Gastrocnemius medialis (tissue), 4 donors: ENCODE measurements at regions not wholly inside any gene's neighbourhood (a gene's known extent, or its start where the extent isn't known, plus 50 kb on each side); places are given as distances from the start of the nearest gene placed in this dataset.

ENCODE experiments used
- CTCF ChIP-seq, 5 experiments: fragments of 450-650 bp in 3 of 5; fragments of 200-600 bp in 2 of 5; sonication (generic) in 2 of 5; IDR thresholded peaks in 4 of 5; conservative IDR thresholded peaks in 1 of 5; 1 replicate in 4 of 5; 2 replicates in 1 of 5; pipeline ENCODE4 v1.5.1; 2016 to 2019; ENCODE audit warnings: antibody characterized with exemption in 5 of 5, mild to moderate bottlenecking in 3 of 5, moderate library complexity in 3 of 5
- POLR2A ChIP-seq, 2 donors: fragments of 450-650 bp; IDR thresholded peaks; one replicate each; pipeline ENCODE4 v1.6.1; 2017; ENCODE audit warnings: antibody characterized with exemption in 2 of 2, mild to moderate bottlenecking in 2 of 2, moderate library complexity in 2 of 2

GRCh38 chr20:60135276-60135675, 177.1 kb downstream of the CDH26 start:
- TF ChIP-seq CTCF (IDR thresholded peaks at IDR 0.05 in 4 of 5, conservative IDR thresholded peaks at IDR 0.05 in 1 of 5) (no peak), POLR2A (IDR thresholded peaks at IDR 0.05) (no peak)
